HAP-1 (cell line): ENCODE measurements at regions not wholly inside any gene's neighbourhood (a gene's known extent, or its start where the extent isn't known, plus 50 kb on each side); places are given as distances from the start of the nearest gene placed in this dataset.
"Not testable (repeated sequence)": the region's sequence is repeated elsewhere in the genome, so short reads cannot be mapped to it uniquely, and the experiment has no call there.

Experiments
- DNase-seq, 2 experiments: peaks; one replicate each; pipeline ENCODE4 v3.0.0-alpha.2; 2016 to 2020; ENCODE audit warnings: low spot score in 2 of 2
- H3K27me3 ChIP-seq: fragments of 250-450 bp; sonication (Bioruptor Pico); 2 replicates; pipeline ENCODE4 v1.5.1; 2020; ENCODE audit warnings: low read depth, mild to moderate bottlenecking, moderate library complexity
- H3K36me3 ChIP-seq: fragments of 250-450 bp; sonication (Bioruptor Pico); replicated peaks from 2 replicates; pipeline ENCODE4 v1.5.1; 2020; ENCODE audit warnings: mild to moderate bottlenecking
- H3K4me1 ChIP-seq: fragments of 250-450 bp; sonication (Bioruptor Pico); 2 replicates; pipeline ENCODE4 v1.5.1; 2020; ENCODE audit warnings: mild to moderate bottlenecking
- H3K4me3 ChIP-seq: fragments of 250-450 bp; sonication (Bioruptor Pico); 2 replicates; pipeline ENCODE4 v1.5.1; 2020; ENCODE audit warnings: mild to moderate bottlenecking, moderate library complexity
- H3K9me3 ChIP-seq: fragments of 250-450 bp; sonication (Bioruptor Pico); 2 replicates; pipeline ENCODE4 v1.5.1; 2020; ENCODE audit warnings: mild to moderate bottlenecking, moderate library complexity
- in situ Hi-C: fragments of 300-500 bp; cut with MboI; formaldehyde crosslinking; loops from 3 replicates; pipeline ENCODE4 v1.14.3; 2020; ENCODE audit warnings: low sequenced_read_pairs, inconsistent platforms, mixed read lengths

GRCh38 chr6:4670290-4670689 lies 105.9 kb upstream of the CDYL start:
- H3K36me3 ChIP-seq, result no peaks in the 10 kb centered on the region
- DNase-seq, result no peak
- no peaks in the 10 kb centered on the region for H3K9me3 ChIP-seq
- H3K27me3 ChIP-seq, result no peaks in the 10 kb centered on the region
- in situ Hi-C loops, result no loop called here
- no peak overlapping the region for H3K4me3 ChIP-seq
- no peaks in the 10 kb centered on the region for H3K4me1 ChIP-seq

GRCh38 chr6:4668271-4669179 lies 107.7 kb upstream of the CDYL start:
- Histone ChIP-seq H3K9me3 (no peaks in the 10 kb centered on the region), H3K36me3 (no peaks in the 10 kb centered on the region), H3K27me3 (no peaks in the 10 kb centered on the region), H3K4me3 (no peak overlapping the region), H3K4me1 (no peaks in the 10 kb centered on the region)
- no peak for DNase-seq
- in situ Hi-C loops, result no loop called here

DNA sequence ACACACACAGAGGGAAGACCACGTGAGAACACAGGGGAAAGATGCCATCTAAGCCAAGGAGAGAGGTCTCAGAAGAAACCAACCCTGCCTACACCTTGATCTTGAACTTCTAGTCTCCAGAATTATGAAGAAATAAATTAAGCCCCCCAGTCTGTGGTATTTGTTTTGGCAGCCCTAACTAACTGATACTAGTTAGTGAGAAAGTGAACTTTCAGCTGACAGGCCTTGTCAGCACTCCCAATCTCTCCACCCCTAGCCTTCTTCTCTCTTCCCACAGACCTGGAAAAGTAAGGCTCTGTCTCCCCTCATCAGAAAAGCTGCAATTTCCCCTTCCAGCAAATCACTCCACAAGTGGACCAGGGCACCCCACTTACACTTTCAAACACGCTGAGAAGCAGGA lies 108.6 kb upstream of the CDYL start:
- in situ Hi-C loops, result no loop called here

GRCh38 chr6:4666886-4667513 lies 109.2 kb upstream of the CDYL start:
- in situ Hi-C loops, result no loop called here
- no peaks in the 10 kb centered on the region for H3K9me3 ChIP-seq
- no peaks in the 10 kb centered on the region for H3K36me3 ChIP-seq
- DNase-seq, result no peak
- no peak overlapping the region for H3K4me3 ChIP-seq
- no peaks in the 10 kb centered on the region for H3K4me1 ChIP-seq
- H3K27me3 ChIP-seq, result no peaks in the 10 kb centered on the region

More for the DNA sequence above, 108.6 kb upstream of the CDYL start:
- Histone ChIP-seq H3K36me3 (no peaks in the 10 kb centered on the region), H3K4me1 (no peaks in the 10 kb centered on the region), H3K27me3 (no peaks in the 10 kb centered on the region), H3K4me3 (no peak overlapping the region), H3K9me3 (no peaks in the 10 kb centered on the region)
- no peak for DNase-seq

GRCh38 chr6:4665489-4666417 lies 110.5 kb upstream of the CDYL start:
- no peaks in the 10 kb centered on the region for H3K36me3 ChIP-seq
- no peak for DNase-seq
- H3K9me3 ChIP-seq, result no peaks in the 10 kb centered on the region
- H3K27me3 ChIP-seq, result no peaks in the 10 kb centered on the region
- in situ Hi-C loops, result no loop called here
- no peak overlapping the region for H3K4me3 ChIP-seq
- no peaks in the 10 kb centered on the region for H3K4me1 ChIP-seq

- no peak for DNase-seq
- no peaks in the 10 kb centered on the region for H3K4me1 ChIP-seq
- H3K36me3 ChIP-seq, result no peaks in the 10 kb centered on the region
- no peaks in the 10 kb centered on the region for H3K27me3 ChIP-seq
- H3K9me3 ChIP-seq, result no peaks in the 10 kb centered on the region
- in situ Hi-C loops, result no loop called here
- H3K4me3 ChIP-seq, result no peak overlapping the region
These were observed 111.3 kb upstream of the CDYL start for GRCh38 chr6:4664911-4665310.

GRCh38 chr6:4664117-4664626 lies 112.0 kb upstream of the CDYL start:
- no peaks in the 10 kb centered on the region for H3K27me3 ChIP-seq
- H3K4me1 ChIP-seq, result no peaks in the 10 kb centered on the region
- H3K4me3 ChIP-seq, result no peak overlapping the region
- H3K36me3 ChIP-seq, result no peaks in the 10 kb centered on the region
- DNase-seq, result no peak
- H3K9me3 ChIP-seq, result no peaks in the 10 kb centered on the region
- in situ Hi-C loops, result no loop called here

DNA sequence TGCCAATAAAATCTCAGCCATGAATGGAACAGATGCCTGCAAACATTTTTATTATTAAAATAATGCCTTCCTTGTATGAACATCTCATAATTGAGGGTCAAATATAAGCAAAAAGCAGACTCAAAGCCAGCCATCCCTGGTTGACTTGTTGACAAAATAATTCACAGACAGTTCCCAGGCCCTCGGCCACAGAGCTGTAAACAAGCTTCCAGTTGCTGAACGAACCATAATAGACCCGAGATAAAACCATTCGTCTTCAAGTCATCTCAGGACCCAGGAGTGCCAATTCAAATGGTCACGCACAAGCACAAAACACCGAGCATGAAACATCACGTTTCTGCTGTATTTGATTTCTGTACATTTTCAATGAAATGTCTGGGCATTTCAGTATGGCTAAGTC lies 113.3 kb upstream of the CDYL start:
- Histone ChIP-seq H3K27me3 (no peaks in the 10 kb centered on the region), H3K4me1 (no peaks in the 10 kb centered on the region), H3K4me3 (no peak overlapping the region), H3K9me3 (no peaks in the 10 kb centered on the region), H3K36me3 (no peaks in the 10 kb centered on the region)
- DNase-seq, result no peak
- in situ Hi-C loops, result no loop called here

GRCh38 chr6:4661391-4661790 lies 114.8 kb upstream of the CDYL start:
- H3K27me3 ChIP-seq, result no peaks in the 10 kb centered on the region
- H3K36me3 ChIP-seq, result no peaks in the 10 kb centered on the region
- no peak for DNase-seq
- in situ Hi-C loops, result no loop called here
- H3K4me3 ChIP-seq, result no peak overlapping the region
- H3K9me3 ChIP-seq, result no peaks in the 10 kb centered on the region
- no peaks in the 10 kb centered on the region for H3K4me1 ChIP-seq

DNA sequence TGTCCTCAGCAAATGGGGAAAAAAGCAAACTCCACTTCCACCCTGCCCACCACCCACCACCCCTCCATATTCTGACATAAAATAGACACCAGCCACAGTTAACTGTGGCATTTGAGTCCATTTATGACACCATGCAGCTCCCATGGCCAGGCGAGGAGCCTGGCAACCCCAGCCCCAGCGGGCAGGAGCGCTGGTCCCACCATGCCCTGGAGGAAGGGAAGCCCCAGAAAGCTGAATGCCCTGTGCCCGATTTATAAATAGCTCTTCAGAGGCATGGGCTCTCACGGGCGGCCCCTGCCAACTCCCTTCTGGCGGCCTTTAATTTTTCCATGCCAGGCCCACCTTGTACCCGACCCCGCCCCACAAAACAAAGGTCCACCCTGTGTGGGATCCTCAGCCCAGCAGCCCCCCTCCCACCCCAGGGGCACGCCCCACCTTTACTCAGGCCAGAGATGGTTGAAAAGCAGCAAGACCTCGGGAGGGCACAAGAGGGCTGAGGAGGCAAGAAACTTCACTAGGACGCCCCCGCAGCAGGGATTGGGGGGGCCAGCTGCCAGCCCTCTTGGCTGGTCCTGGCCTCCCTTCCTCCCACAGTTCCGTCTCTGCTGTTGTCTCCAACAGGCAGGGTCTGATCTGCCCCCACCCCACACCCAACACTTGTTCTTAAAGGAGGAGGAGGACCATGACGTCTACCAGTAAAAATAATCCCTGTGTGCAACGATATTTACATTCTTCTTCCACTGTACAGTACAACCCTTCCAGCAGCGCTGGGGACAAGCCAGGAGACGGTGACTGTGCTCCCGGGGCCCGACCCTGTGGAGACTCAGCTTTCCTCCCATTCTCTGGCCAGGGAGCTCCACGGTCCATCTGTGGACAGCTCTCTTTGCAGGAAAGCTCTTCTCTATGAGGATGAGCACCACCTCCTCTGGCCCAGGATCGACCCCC lies 115.6 kb upstream of the CDYL start:
- Histone ChIP-seq H3K4me3 (no peak overlapping the region), H3K4me1 (no peaks in the 10 kb centered on the region), H3K27me3 (no peaks in the 10 kb centered on the region), H3K36me3 (no peaks in the 10 kb centered on the region), H3K9me3 (no peaks in the 10 kb centered on the region)
- DNase-seq, result no peak
- in situ Hi-C loops, result no loop called here

DNA sequence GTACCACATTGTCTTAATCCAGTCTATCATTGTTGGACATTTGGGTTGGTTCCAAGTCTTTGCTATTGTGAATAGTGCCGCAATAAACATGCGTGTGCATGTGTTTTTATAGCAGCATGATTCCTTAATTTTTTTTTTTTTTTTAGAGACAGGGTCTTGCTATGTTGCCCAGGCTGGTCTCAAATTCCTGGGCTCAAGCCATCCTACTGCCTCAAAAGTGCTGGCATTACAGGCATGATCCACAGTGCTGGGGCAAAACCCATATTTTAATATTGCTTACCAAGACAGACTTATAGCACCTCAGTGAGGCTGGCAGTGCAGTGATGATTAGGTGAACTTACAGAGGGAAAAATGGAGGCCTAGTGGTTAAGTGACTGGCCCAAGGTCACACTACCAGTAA lies 116.5 kb upstream of the CDYL start:
- H3K4me1 ChIP-seq, H3K36me3 ChIP-seq, H3K4me3 ChIP-seq, in situ Hi-C loops, H3K27me3 ChIP-seq, H3K9me3 ChIP-seq, DNase-seq: not testable (repeated sequence)

DNA sequence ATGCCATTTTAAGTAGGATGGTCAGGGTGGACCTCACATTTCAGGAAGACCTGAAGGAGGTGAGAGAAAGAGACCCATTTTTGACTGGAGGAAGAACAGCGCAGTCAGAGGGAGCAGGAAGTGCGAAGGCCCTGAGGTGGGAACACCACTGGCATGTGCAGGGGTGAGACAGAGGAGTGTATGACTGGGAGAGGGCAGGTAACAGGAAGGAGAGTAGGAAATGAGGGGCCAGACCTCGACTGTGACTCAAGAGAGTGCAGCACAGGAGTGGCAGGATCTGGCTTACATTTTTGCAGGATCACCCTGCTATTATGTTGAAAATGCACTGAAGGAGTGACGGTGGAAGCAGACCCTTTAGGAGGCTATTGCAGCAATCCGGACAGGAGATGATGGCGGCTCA lies 117.7 kb upstream of the CDYL start:
- Histone ChIP-seq H3K9me3 (no peaks in the 10 kb centered on the region), H3K4me1 (no peaks in the 10 kb centered on the region), H3K4me3 (no peak overlapping the region), H3K36me3 (no peaks in the 10 kb centered on the region), H3K27me3 (no peaks in the 10 kb centered on the region)
- in situ Hi-C loops, result no loop called here
- DNase-seq, result no peak

- H3K36me3 ChIP-seq, result no peaks in the 10 kb centered on the region
- no peaks in the 10 kb centered on the region for H3K27me3 ChIP-seq
- in situ Hi-C loops, result no loop called here
- DNase-seq, result no peak
- H3K4me1 ChIP-seq, result no peaks in the 10 kb centered on the region
- no peaks in the 10 kb centered on the region for H3K9me3 ChIP-seq
- H3K4me3 ChIP-seq, result no peak overlapping the region
These were observed 120.1 kb upstream of the CDYL start for GRCh38 chr6:4656106-4656505.
